BE2C (cell line): ENCODE measurements at regions not wholly inside any gene's neighbourhood (a gene's known extent, or its start where the extent isn't known, plus 50 kb on each side); places are given as distances from the start of the nearest gene placed in this dataset.

Source experiments
- DNase-seq: peaks from one replicate; pipeline ENCODE4 v3.0.0-alpha.2; 2020
- H3K27me3 ChIP-seq: fragments of 250-450 bp; sonication (Bioruptor Pico); 2 replicates; pipeline ENCODE4 v1.5.1; 2020; ENCODE audit warnings: mild to moderate bottlenecking
- H3K36me3 ChIP-seq: fragments of 250-450 bp; sonication (Bioruptor Pico); 2 replicates; pipeline ENCODE4 v1.5.1; 2020; ENCODE audit warnings: mild to moderate bottlenecking
- H3K4me1 ChIP-seq: fragments of 250-450 bp; sonication (Bioruptor Pico); 2 replicates; pipeline ENCODE4 v1.5.1; 2020
- H3K4me3 ChIP-seq: 2 replicates; pipeline ENCODE4 v1.5.1; 2011; ENCODE audit warnings: low read depth, low read length
- H3K9me3 ChIP-seq: fragments of 250-450 bp; sonication (Bioruptor Pico); 2 replicates; pipeline ENCODE4 v1.5.1; 2020
- TF ChIP-seq, protein P1 (sequence below): IDR thresholded peaks from 2 replicates; pipeline ENCODE4 v1.5.1; 2012; ENCODE audit warnings: mild to moderate bottlenecking, low read depth, low read length

DNA sequence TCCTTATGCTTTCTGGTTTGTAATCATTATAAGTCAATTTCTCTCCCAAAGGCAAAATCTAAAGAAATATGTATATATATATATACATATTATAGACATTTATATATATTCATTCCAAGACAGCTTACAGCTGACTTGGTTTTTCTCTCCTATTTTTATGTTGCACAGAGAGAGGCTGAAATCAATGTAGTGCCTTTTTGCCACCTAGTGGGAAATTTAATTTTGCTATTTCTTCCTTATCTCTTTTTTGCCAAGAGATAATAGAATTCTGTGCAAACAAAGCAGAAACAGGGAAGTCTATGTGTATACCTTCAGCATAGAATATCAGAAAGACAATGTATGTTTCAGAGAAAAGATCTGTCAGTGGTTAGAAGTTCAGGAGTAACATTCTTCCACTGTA lies 186.0 kb upstream of the ANO5 start:
- H3K36me3 ChIP-seq: no peaks in the 10 kb centered on the region
- DNase-seq: no peak
- H3K27me3 ChIP-seq: no peaks in the 10 kb centered on the region
- TF ChIP-seq, protein P1, sequence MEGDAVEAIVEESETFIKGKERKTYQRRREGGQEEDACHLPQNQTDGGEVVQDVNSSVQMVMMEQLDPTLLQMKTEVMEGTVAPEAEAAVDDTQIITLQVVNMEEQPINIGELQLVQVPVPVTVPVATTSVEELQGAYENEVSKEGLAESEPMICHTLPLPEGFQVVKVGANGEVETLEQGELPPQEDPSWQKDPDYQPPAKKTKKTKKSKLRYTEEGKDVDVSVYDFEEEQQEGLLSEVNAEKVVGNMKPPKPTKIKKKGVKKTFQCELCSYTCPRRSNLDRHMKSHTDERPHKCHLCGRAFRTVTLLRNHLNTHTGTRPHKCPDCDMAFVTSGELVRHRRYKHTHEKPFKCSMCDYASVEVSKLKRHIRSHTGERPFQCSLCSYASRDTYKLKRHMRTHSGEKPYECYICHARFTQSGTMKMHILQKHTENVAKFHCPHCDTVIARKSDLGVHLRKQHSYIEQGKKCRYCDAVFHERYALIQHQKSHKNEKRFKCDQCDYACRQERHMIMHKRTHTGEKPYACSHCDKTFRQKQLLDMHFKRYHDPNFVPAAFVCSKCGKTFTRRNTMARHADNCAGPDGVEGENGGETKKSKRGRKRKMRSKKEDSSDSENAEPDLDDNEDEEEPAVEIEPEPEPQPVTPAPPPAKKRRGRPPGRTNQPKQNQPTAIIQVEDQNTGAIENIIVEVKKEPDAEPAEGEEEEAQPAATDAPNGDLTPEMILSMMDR: no peak
- H3K4me1 ChIP-seq: no peaks in the 10 kb centered on the region
- no peak overlapping the region for H3K4me3 ChIP-seq
- H3K9me3 ChIP-seq: no peaks in the 10 kb centered on the region

- TF ChIP-seq, protein P1: no peak
- DNase-seq: no peak
Observed at GRCh38 chr11:22031791-22032190, 161.1 kb upstream of the ANO5 start.

GRCh38 chr11:22037505-22037904 lies 155.4 kb upstream of the ANO5 start:
- Histone ChIP-seq H3K4me3 (no peak overlapping the region), H3K27me3 (no peaks in the 10 kb centered on the region), H3K4me1 (no peaks in the 10 kb centered on the region), H3K36me3 (no peaks in the 10 kb centered on the region), H3K9me3 (no peaks in the 10 kb centered on the region)
- TF ChIP-seq, protein P1: no peak
- no peak for DNase-seq

More at GRCh38 chr11:22031791-22032190, 161.1 kb upstream of the ANO5 start:
- no peaks in the 10 kb centered on the region for H3K27me3 ChIP-seq
- no peaks in the 10 kb centered on the region for H3K4me1 ChIP-seq
- no peak overlapping the region for H3K4me3 ChIP-seq
- no peaks in the 10 kb centered on the region for H3K9me3 ChIP-seq
- no peaks in the 10 kb centered on the region for H3K36me3 ChIP-seq

DNA sequence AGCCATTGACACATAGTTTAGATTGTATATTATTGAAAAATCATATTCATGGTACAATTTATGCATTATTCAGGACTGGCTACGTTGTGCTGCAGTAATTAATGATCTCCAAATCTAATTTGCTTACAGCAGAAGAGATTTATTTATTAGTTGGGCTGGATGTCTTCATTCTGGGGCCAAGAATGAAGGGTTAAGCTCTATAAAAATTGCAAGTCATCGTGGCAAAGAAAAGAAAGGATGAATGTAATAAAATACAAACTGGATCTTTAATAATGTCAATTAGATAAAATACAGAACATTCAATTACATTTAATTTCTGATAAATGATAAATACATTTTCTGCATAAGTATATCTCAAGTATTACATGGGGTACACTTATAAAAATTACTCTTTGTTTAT lies 151.8 kb upstream of the ANO5 start:
- no peaks in the 10 kb centered on the region for H3K4me1 ChIP-seq
- TF ChIP-seq, protein P1: no peak
- H3K36me3 ChIP-seq: no peaks in the 10 kb centered on the region
- no peak overlapping the region for H3K4me3 ChIP-seq
- DNase-seq: no peak
- H3K9me3 ChIP-seq: no peaks in the 10 kb centered on the region
- no peaks in the 10 kb centered on the region for H3K27me3 ChIP-seq

DNA sequence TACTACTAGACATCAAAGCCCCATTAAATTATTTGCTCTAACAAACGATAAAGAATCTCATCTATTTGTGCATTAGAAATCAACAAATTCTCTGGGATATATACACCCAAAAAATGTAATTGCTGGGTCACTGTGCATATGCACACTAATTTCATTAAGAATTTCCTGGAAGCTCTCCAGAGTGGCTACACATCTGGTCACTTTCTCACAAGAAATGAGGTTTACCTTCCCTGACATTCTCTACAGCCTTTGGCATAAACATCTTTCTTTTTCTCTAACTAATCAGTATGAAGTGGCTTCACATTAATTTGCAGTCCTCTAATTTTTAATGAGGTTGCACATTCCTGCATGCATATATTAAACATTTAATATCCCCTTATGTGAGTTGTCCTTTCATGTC lies 150.8 kb upstream of the ANO5 start:
- no peaks in the 10 kb centered on the region for H3K9me3 ChIP-seq
- no peak for DNase-seq
- TF ChIP-seq, protein P1: no peak
- no peak overlapping the region for H3K4me3 ChIP-seq
- H3K27me3 ChIP-seq: no peaks in the 10 kb centered on the region
- no peaks in the 10 kb centered on the region for H3K4me1 ChIP-seq
- no peaks in the 10 kb centered on the region for H3K36me3 ChIP-seq

DNA sequence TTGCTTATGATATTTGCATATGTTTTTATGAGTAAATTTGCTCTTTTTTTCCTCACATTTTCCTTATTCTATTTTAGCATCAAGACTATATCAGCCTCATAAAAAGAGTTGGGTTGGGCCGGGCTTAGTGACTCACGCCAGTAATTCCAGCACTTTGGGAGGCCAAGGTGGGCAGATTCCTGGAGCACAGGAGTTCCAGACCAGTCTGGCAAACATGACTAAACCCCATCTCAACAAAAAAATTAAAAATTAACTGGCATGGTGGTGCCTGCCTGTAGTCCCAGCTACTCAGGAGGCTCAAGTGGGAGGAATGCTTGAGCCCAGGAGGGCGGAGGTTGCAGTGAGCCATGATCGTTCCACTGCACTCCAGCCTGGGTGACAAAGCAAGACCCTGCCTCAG lies 148.8 kb upstream of the ANO5 start:
- Histone ChIP-seq H3K36me3 (no peaks in the 10 kb centered on the region), H3K27me3 (no peaks in the 10 kb centered on the region), H3K4me3 (no peak overlapping the region), H3K9me3 (no peaks in the 10 kb centered on the region), H3K4me1 (no peaks in the 10 kb centered on the region)
- DNase-seq: no peak
- TF ChIP-seq, protein P1: no peak
